ENCODE measurements at regions not wholly inside any gene's neighbourhood (a gene's known extent, or its start where the extent isn't known, plus 50 kb on each side); places are given as distances from the start of the nearest gene placed in this dataset.

GRCh38 chr11:32273931-32274330, 161.4 kb downstream of the WT1 start:
- Mint-ChIP-seq H3K9me3 (peaks cover 3% of the 10 kb centered on the region), H3K27me3 (ENCODE audit: low read depth) (no peaks in the 10 kb centered on the region), H3K4me1 (peaks cover 44% of the 10 kb centered on the region), H3K27ac (peak overlapping the region in 2 of 3 experiments; percentile 82), H3K36me3 (ENCODE audit: low read depth) (no peaks in the 10 kb centered on the region), H3K4me3 (no peak overlapping the region)
- no peak for TF ChIP-seq CTCF (IDR thresholded peaks at IDR 0.05; ENCODE audit: unreplicated experiment in 3 of 3)

GRCh38 chr11:32279672-32280071, 155.7 kb downstream of the WT1 start:
- peaks cover 10% of the 10 kb centered on the region for H3K4me1 Mint-ChIP-seq
- H3K9me3 Mint-ChIP-seq: peaks cover 15% of the 10 kb centered on the region
- H3K4me3 Mint-ChIP-seq: no peak overlapping the region
- no peaks in the 10 kb centered on the region for H3K27me3 Mint-ChIP-seq (ENCODE audit: low read depth)
- no peak for TF ChIP-seq CTCF (IDR thresholded peaks at IDR 0.05; ENCODE audit: unreplicated experiment in 3 of 3)
- no peak overlapping the region for H3K27ac Mint-ChIP-seq
- H3K36me3 Mint-ChIP-seq (ENCODE audit: low read depth): no peaks in the 10 kb centered on the region

GRCh38 chr11:32280339-32280738, 155.0 kb downstream of the WT1 start:
- no peak for TF ChIP-seq CTCF (IDR thresholded peaks at IDR 0.05; ENCODE audit: unreplicated experiment in 3 of 3)
- Mint-ChIP-seq H3K36me3 (ENCODE audit: low read depth) (no peaks in the 10 kb centered on the region), H3K4me1 (peaks cover 4% of the 10 kb centered on the region), H3K27ac (no peak overlapping the region), H3K9me3 (peaks cover 17% of the 10 kb centered on the region), H3K27me3 (ENCODE audit: low read depth) (no peaks in the 10 kb centered on the region), H3K4me3 (no peak overlapping the region)

GRCh38 chr11:32288276-32288675, 147.1 kb downstream of the WT1 start:
- H3K27me3 Mint-ChIP-seq (ENCODE audit: low read depth): no peaks in the 10 kb centered on the region
- H3K4me3 Mint-ChIP-seq: no peak overlapping the region
- TF ChIP-seq CTCF (IDR thresholded peaks at IDR 0.05; ENCODE audit: unreplicated experiment in 3 of 3): no peak
- no peak overlapping the region for H3K27ac Mint-ChIP-seq
- H3K36me3 Mint-ChIP-seq (ENCODE audit: low read depth): no peaks in the 10 kb centered on the region
- peaks cover 30% of the 10 kb centered on the region for H3K9me3 Mint-ChIP-seq
- no peaks in the 10 kb centered on the region for H3K4me1 Mint-ChIP-seq

- no peaks in the 10 kb centered on the region for H3K36me3 Mint-ChIP-seq (ENCODE audit: low read depth)
- H3K9me3 Mint-ChIP-seq: peaks cover 17% of the 10 kb centered on the region
- no peak for TF ChIP-seq CTCF (IDR thresholded peaks at IDR 0.05; ENCODE audit: unreplicated experiment in 3 of 3)
These were observed 145.6 kb downstream of the WT1 start for GRCh38 chr11:32289701-32290100.

GRCh38 chr11:32290783-32291182, 144.6 kb downstream of the WT1 start:
- Mint-ChIP-seq H3K27me3 (ENCODE audit: low read depth) (no peaks in the 10 kb centered on the region), H3K4me3 (no peak overlapping the region), H3K36me3 (ENCODE audit: low read depth) (no peaks in the 10 kb centered on the region), H3K9me3 (peaks cover 10% of the 10 kb centered on the region), H3K27ac (no peak overlapping the region), H3K4me1 (peaks cover 4% of the 10 kb centered on the region)
- no peak for TF ChIP-seq CTCF (IDR thresholded peaks at IDR 0.05; ENCODE audit: unreplicated experiment in 3 of 3)

More at GRCh38 chr11:32289701-32290100, 145.6 kb downstream of the WT1 start:
- H3K27me3 Mint-ChIP-seq (ENCODE audit: low read depth): no peaks in the 10 kb centered on the region
- H3K4me1 Mint-ChIP-seq: no peaks in the 10 kb centered on the region
- no peak overlapping the region for H3K27ac Mint-ChIP-seq
- H3K4me3 Mint-ChIP-seq: no peak overlapping the region

Measured in nephron (organoid).